ENCODE measurements at regions not wholly inside any gene's neighbourhood (a gene's known extent, or its start where the extent isn't known, plus 50 kb on each side); places are given as distances from the start of the nearest gene placed in this dataset.
A peak's percentile ranks its signal among the peaks of the same experiment; 100 is the strongest.

DNA sequence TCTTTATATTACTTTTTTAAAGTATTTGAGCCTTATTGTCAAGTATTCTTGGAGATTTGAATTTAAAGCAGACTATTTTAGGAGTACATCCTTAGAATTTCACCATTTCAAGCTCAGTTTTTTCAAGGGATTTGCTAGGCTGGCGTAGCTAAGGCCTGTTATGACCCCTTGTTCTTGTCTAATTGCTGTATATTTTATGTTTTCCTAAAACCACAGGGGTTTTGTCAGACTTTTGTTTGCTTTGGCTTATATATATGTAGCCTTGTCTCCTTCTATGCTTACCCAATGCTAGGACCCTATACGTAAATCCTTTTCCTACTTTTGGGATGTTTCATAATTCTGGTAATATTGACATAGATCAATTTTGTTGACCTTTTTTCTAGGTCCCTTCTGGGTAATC is 147.0 kb upstream of the SYT10 start:
- TF ChIP-seq, protein P1, sequence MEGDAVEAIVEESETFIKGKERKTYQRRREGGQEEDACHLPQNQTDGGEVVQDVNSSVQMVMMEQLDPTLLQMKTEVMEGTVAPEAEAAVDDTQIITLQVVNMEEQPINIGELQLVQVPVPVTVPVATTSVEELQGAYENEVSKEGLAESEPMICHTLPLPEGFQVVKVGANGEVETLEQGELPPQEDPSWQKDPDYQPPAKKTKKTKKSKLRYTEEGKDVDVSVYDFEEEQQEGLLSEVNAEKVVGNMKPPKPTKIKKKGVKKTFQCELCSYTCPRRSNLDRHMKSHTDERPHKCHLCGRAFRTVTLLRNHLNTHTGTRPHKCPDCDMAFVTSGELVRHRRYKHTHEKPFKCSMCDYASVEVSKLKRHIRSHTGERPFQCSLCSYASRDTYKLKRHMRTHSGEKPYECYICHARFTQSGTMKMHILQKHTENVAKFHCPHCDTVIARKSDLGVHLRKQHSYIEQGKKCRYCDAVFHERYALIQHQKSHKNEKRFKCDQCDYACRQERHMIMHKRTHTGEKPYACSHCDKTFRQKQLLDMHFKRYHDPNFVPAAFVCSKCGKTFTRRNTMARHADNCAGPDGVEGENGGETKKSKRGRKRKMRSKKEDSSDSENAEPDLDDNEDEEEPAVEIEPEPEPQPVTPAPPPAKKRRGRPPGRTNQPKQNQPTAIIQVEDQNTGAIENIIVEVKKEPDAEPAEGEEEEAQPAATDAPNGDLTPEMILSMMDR (IDR thresholded peaks at IDR 0.05): no peak
- Histone ChIP-seq H3K27me3 (no peaks in the 10 kb centered on the region), H3K9me3 (peaks cover 0 to 2% (median 0%) of the 10 kb centered on the region in 11 donors), H3K4me3 (no peak overlapping the region), H3K4me1 (peaks cover 0 to 14% (median 0%) of the 10 kb centered on the region in 9 donors), H3K27ac (no peak overlapping the region), H3K36me3 (no peaks in the 10 kb centered on the region)
- DNase-seq (no peak), ATAC-seq (no peak)
- intact Hi-C loops (cut with DNase I): no loop called here
- WGBS, 2 donors: 68 to 73% methylated on average over 2 of the region's 2 CpGs

GRCh38 chr12:33587354-33587753 is 147.7 kb upstream of the SYT10 start:
- DNase-seq: no peak
- WGBS, 2 donors: 78 to 79% methylated on average over 1 of the region's 1 CpG
- no peak overlapping the region for H3K4me3 ChIP-seq
- ATAC-seq: no peak
- H3K27me3 ChIP-seq: no peaks in the 10 kb centered on the region
- TF ChIP-seq, protein P1 (IDR thresholded peaks at IDR 0.05): no peak
- intact Hi-C loops (cut with DNase I): no loop called here
- H3K27ac ChIP-seq: no peak overlapping the region
- peaks cover 0 to 14% (median 0%) of the 10 kb centered on the region in 9 donors for H3K4me1 ChIP-seq
- peaks cover 0 to 2% (median 0%) of the 10 kb centered on the region in 11 donors for H3K9me3 ChIP-seq
- H3K36me3 ChIP-seq: no peaks in the 10 kb centered on the region

DNA sequence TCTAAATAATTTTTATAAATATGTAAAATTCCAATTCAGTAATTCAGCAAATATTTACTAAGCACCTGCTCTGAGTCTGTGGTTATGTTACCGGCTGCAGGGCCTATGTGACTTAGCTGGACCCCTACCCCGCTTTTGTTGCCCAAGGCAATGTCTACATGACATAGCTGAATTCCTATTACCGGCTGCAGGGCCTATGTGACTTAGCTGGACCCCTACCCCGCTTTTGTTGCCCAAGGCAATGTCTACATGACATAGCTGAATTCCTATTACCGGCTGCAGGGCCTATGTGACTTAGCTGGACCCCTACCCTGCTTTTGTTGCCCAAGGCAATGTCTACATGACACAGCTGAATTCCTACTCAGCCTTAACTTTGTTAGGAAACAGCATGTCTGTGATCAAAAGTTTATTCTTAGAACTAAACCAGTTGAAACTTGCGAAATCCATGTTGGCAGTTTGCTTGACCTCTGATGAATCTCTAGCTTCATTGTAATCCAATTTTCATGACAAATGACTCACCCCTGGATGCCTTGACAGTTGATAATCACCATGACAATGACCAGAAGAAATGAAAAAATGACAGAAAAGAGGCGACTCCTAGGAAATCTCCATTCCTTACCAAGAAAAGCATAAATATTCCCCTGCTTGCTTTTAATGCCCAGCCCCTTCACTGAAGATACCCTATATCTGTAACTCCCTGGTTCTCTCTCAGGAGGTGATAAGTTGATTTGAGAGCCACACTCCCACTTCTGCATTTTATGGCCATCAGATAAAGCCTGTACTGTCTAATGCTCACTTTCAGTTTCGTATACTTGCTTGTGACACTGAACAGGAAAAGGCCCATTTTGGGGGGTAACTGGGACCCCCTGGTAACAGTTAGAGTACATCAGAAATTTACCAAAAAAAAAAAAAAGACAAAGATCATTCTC is 148.4 kb upstream of the SYT10 start:
- Histone ChIP-seq H3K36me3 (no peaks in the 10 kb centered on the region), H3K27ac (peak overlapping the region in 2 of 10 donors; percentile 15 to 26), H3K9me3 (peaks cover 0 to 2% (median 0%) of the 10 kb centered on the region in 11 donors), H3K27me3 (no peaks in the 10 kb centered on the region), H3K4me3 (no peak overlapping the region), H3K4me1 (peaks cover 0 to 14% (median 0%) of the 10 kb centered on the region in 9 donors)
- TF ChIP-seq, protein P1 (IDR thresholded peaks at IDR 0.05): no peak
- ATAC-seq (peak in 5 of 8 donors; percentile 24 to 81 (median 38)), DNase-seq (peak in 1 of 2 donors; percentile 3)
- intact Hi-C loops (cut with DNase I): no loop called here
- WGBS, 2 donors: 40 to 57% methylated on average over 8 of the region's 8 CpGs

- no peak for DNase-seq
- no peak overlapping the region for H3K27ac ChIP-seq
- intact Hi-C loops (cut with DNase I): no loop called here
- TF ChIP-seq, protein P1 (IDR thresholded peaks at IDR 0.05): no peak
- 56 to 58% methylated on average over 4 of the region's 4 CpGs for WGBS, 2 donors
- no peak overlapping the region for H3K4me3 ChIP-seq
- no peaks in the 10 kb centered on the region for H3K27me3 ChIP-seq
- H3K9me3 ChIP-seq: peaks cover 0 to 2% (median 0%) of the 10 kb centered on the region in 11 donors
- H3K36me3 ChIP-seq: no peaks in the 10 kb centered on the region
- peaks cover 0 to 14% (median 0%) of the 10 kb centered on the region in 9 donors for H3K4me1 ChIP-seq
- ATAC-seq: peak in 1 of 8 donors; percentile 29
Measured at GRCh38 chr12:33588725-33589405, 149.2 kb upstream of the SYT10 start.

All from heart right ventricle (tissue), 16 donors.